HFFc6 (cell line): ENCODE measurements at regions not wholly inside any gene's neighbourhood (a gene's known extent, or its start where the extent isn't known, plus 50 kb on each side); places are given as distances from the start of the nearest gene placed in this dataset.

Source experiments
- DNase-seq: peaks from one replicate; pipeline ENCODE4 v3.0.0-alpha.2; 2018
- H3K27ac Mint-ChIP-seq: 2 replicates; pipeline ENCODE4 v1.8.0; 2020; ENCODE audit warnings: mild to moderate bottlenecking, mixed read lengths
- H3K27me3 Mint-ChIP-seq: 2 replicates; pipeline ENCODE4 v1.8.0; 2021; ENCODE audit warnings: mild to moderate bottlenecking, moderate library complexity, mixed read lengths; ENCODE audit not compliant: insufficient read depth
- H3K36me3 Mint-ChIP-seq: 2 replicates; pipeline ENCODE4 v1.8.0; 2021; ENCODE audit warnings: low read depth, mixed read lengths
- H3K4me1 Mint-ChIP-seq: 2 replicates; pipeline ENCODE4 v1.8.0; 2020; ENCODE audit warnings: low read depth, mixed read lengths
- H3K4me3 Mint-ChIP-seq: 2 replicates; pipeline ENCODE4 v1.8.0; 2020; ENCODE audit warnings: mild to moderate bottlenecking, moderate library complexity, mixed read lengths
- H3K9me3 Mint-ChIP-seq: 2 replicates; pipeline ENCODE4 v1.8.0; 2020; ENCODE audit warnings: mild to moderate bottlenecking, mixed read lengths
- TF ChIP-seq, protein P1 (sequence below): fragments of 200-600 bp; sonication (generic); IDR thresholded peaks from 2 replicates; pipeline ENCODE4 v1.5.0; 2021; ENCODE audit warnings: antibody characterized with exemption, mild to moderate bottlenecking

DNA sequence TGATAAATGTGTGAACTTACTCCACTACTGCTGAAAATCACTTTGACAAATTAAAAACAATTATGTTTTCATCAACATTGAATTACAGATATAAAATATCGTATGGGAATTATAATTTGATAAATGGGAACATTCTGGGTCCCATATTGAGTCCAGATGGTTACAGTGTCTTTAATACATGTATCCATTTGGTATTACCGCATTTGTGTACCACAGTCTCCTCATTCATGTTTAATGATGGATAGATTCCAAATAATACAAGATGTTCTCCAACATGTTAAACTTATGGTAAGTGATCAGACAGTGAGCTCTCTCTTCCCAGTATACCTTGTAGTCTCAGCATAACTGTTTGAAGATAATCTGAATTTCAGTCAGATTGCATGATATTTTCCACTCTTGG is 1706.8 kb upstream of the PCDH7 start:
- Mint-ChIP-seq H3K9me3 (no peaks in the 10 kb centered on the region; the same call in 1 of the 2 replicates), H3K4me1 (peaks cover 10% of the 10 kb centered on the region; the same call in 1 of the 2 replicates)
- TF ChIP-seq, protein P1, sequence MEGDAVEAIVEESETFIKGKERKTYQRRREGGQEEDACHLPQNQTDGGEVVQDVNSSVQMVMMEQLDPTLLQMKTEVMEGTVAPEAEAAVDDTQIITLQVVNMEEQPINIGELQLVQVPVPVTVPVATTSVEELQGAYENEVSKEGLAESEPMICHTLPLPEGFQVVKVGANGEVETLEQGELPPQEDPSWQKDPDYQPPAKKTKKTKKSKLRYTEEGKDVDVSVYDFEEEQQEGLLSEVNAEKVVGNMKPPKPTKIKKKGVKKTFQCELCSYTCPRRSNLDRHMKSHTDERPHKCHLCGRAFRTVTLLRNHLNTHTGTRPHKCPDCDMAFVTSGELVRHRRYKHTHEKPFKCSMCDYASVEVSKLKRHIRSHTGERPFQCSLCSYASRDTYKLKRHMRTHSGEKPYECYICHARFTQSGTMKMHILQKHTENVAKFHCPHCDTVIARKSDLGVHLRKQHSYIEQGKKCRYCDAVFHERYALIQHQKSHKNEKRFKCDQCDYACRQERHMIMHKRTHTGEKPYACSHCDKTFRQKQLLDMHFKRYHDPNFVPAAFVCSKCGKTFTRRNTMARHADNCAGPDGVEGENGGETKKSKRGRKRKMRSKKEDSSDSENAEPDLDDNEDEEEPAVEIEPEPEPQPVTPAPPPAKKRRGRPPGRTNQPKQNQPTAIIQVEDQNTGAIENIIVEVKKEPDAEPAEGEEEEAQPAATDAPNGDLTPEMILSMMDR: no peak

DNA sequence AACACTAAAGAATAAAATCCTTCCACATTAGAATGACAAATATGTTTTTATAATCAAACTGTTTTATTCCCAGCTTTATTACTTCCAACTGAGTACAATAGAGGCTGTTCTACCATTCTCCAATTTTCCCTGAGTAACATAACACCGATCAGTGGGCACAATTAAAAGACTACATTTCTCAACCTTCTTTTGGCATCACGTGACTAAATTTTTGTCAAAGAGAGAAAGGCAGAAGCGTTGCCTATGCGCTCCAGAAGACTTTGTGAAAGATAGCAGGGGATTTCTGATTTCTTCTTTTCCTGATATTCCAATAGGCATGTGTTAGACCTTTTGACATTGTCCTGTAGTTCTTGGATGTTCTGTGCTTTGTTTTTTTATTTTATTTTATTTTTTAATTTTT is 1705.6 kb upstream of the PCDH7 start:
- Mint-ChIP-seq H3K9me3 (no peaks in the 10 kb centered on the region; the same call in 1 of the 2 replicates), H3K27ac (no peak overlapping the region), H3K27me3 (no peaks in the 10 kb centered on the region), H3K4me3 (no peak overlapping the region), H3K4me1 (peaks cover 10% of the 10 kb centered on the region; the same call in 1 of the 2 replicates), H3K36me3 (peaks cover 15% of the 10 kb centered on the region)
- TF ChIP-seq, protein P1: no peak
- DNase-seq: no peak

More for the DNA sequence above, 1706.8 kb upstream of the PCDH7 start:
- Mint-ChIP-seq H3K4me3 (no peak overlapping the region), H3K27me3 (no peaks in the 10 kb centered on the region), H3K36me3 (peaks cover 15% of the 10 kb centered on the region), H3K27ac (no peak overlapping the region)
- no peak for DNase-seq

DNA sequence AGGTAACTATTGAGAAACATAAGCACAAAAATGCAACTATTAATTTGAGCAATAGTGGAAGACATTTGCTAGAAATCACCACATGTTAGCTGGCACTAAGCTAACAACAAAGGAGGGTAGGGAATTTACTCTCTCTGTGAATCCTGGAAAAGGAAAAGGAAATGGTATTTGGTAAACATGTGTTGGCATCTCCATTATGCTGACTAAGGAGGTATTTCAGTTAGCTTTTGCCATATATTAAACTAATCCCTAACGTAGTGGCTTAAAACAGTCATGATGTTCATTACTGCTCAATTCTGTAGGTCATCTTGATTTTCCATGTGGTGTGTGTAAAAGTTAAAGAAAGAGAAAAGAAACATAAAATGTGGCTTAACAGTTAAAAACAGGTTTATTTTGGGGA is 1686.5 kb upstream of the PCDH7 start:
- no peaks in the 10 kb centered on the region for H3K27me3 Mint-ChIP-seq

DNA sequence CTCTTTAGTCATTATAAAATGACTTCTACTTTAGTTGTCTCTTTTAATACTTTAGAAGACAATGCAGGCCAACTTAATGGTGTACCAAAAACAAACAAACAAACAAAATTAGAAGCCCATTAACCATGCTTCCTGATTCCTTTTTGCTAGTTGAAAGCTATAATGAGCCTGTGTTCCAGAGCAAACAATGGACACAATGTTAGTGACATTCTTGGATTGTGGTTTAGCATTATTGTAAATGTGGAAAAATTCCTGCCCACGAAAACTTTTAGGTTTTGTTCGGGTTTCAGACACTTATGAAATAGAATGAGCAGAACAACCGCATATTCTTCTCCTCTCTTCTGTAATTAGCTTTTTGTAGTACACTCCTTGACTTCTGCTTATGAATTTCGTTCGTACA is 1682.7 kb upstream of the PCDH7 start:
- H3K9me3 Mint-ChIP-seq: no peaks in the 10 kb centered on the region
- no peak overlapping the region for H3K4me3 Mint-ChIP-seq
- H3K36me3 Mint-ChIP-seq: peaks cover 9% of the 10 kb centered on the region; the same call in 1 of the 2 replicates
- TF ChIP-seq, protein P1: no peak
- H3K4me1 Mint-ChIP-seq: peaks cover 26% of the 10 kb centered on the region
- no peak overlapping the region for H3K27ac Mint-ChIP-seq
- no peak for DNase-seq
- H3K27me3 Mint-ChIP-seq: no peaks in the 10 kb centered on the region

More for the DNA sequence above, 1686.5 kb upstream of the PCDH7 start:
- H3K9me3 Mint-ChIP-seq: no peaks in the 10 kb centered on the region
- H3K4me3 Mint-ChIP-seq: no peak overlapping the region
- peaks cover 9% of the 10 kb centered on the region; the same call in 1 of the 2 replicates for H3K36me3 Mint-ChIP-seq
- H3K27ac Mint-ChIP-seq: no peak overlapping the region
- H3K4me1 Mint-ChIP-seq: peaks cover 14% of the 10 kb centered on the region
- TF ChIP-seq, protein P1: no peak
- DNase-seq: no peak

DNA sequence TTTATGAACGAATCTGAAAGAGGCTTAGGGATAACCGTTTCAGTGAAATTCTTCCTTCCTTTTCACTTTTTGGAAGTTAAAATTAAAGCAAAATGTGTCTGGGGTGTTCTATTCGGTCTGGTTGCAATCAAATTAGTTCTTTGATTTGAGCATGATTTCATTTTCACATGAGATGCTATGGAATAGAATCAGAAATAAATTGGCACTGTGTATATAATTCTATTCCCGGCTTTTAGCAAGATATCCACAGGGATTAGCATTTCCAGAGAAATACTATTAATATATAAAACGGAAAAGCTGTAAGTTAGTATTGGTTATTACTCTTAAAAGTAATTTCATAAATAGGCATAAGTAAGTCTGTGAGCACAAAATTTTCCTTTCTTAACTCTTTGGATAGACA is 1676.8 kb upstream of the PCDH7 start:
- Mint-ChIP-seq H3K4me1 (peaks cover 48% of the 10 kb centered on the region), H3K27ac (no peak overlapping the region), H3K4me3 (no peak overlapping the region), H3K9me3 (peaks cover 4% of the 10 kb centered on the region; the same call in 1 of the 2 replicates), H3K36me3 (peaks cover 4% of the 10 kb centered on the region; the same call in 1 of the 2 replicates), H3K27me3 (no peaks in the 10 kb centered on the region)
- DNase-seq: no peak
- TF ChIP-seq, protein P1: no peak

DNA sequence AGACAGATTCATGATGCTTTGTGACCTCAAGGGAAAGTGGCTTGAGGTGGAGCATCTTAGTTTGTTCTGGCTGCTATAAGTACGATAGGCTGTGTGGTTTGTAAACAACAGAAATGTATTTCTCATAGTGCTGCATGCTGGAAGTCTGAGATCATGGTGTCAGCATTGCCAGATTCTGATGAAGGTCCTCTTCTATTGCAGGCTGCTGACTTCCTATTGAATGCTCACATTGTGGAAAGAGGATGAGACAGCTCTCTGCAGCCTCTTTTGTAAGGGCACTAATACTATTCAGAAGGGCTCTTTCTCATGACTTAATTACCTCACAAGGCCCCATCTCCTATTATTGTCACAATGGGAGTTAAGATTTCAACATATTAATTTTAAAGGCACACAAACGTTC is 1674.0 kb upstream of the PCDH7 start:
- peak; percentile 69 for DNase-seq
- H3K4me1 Mint-ChIP-seq: peaks cover 38% of the 10 kb centered on the region
- TF ChIP-seq, protein P1: no peak
- peak overlapping the region; percentile 66 for H3K4me3 Mint-ChIP-seq
- H3K9me3 Mint-ChIP-seq: peaks cover 4% of the 10 kb centered on the region; the same call in 1 of the 2 replicates
- peak overlapping the region; percentile 93 for H3K27ac Mint-ChIP-seq
- no peaks in the 10 kb centered on the region for H3K27me3 Mint-ChIP-seq
- H3K36me3 Mint-ChIP-seq: peaks cover 4% of the 10 kb centered on the region; the same call in 1 of the 2 replicates
